GM21825 (cell line): ENCODE measurements at regions not wholly inside any gene's neighbourhood (a gene's known extent, or its start where the extent isn't known, plus 50 kb on each side); places are given as distances from the start of the nearest gene placed in this dataset.

Experiments used
- ATAC-seq: cut with Tn5 transposase; IDR thresholded peaks from one replicate; pipeline ENCODE4 v1.9.1; 2021; ENCODE audit warnings: mild to moderate bottlenecking, moderate library complexity; ENCODE audit not compliant: unreplicated experiment

DNA sequence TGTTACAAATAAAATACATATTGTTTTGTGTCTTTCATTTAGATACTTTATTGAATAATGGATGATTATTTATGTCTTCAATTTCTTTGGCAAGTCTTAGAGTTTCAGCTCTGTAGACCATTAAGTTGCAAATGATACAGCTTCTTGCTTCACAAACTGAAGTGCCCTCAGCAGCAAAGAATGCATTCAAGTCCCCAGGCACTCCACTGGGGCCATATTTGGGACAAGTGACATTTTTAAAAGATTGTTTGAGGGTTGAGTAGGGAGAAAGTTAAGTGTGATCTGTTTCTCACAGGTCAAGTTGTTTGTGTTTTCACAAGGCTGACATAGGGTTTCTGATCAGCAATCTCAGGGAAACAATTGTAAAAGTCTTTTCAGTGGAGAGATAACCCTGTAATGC is 400.7 kb downstream of the PLA2G4A start:
- ATAC-seq = no peak

- no peak for ATAC-seq
Measured at GRCh38 chr1:187234706-187235105, 406.0 kb downstream of the PLA2G4A start.

- no peak for ATAC-seq
Measured at GRCh38 chr1:187236199-187236598, 407.4 kb downstream of the PLA2G4A start.

DNA sequence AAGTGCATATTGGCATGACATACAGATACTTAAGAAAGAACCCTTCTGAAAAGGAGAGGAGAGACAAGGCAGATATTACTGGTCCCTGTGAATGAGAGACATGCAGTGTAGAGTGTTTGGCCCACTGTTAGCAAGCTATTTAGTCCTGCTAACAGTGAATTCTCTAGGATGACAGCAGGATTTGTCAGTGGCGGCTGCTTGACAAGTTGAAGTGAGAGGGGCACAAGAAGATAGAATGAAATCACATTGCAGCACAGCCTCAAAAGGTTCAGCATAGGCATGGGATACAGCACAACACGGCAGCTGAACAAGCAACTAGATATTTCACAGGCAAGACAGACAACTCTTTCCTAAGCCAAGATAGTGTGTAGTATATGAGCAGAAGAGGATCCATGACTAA is 407.9 kb downstream of the PLA2G4A start:
- ATAC-seq = no peak

DNA sequence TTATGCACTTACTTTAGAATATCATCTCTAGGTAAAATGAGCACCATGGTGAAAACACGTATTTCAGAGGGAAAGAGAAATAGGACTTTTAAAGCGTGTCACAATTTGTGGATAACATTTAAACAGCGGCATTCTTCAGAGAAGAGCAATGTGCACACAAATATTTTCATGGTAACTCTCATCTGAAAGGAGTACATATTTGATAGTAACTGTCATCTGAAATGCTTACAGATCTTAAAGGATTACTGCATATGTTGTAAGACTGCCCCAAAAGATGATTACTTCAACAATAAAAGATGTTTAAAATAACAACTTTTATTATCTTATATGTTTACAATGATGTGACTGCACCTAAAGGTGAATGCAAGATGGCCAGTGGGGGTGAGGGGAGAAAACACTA is 408.8 kb downstream of the PLA2G4A start:
- ATAC-seq = no peak

GRCh38 chr1:187241971-187242370 is 413.2 kb downstream of the PLA2G4A start:
- no peak for ATAC-seq

DNA sequence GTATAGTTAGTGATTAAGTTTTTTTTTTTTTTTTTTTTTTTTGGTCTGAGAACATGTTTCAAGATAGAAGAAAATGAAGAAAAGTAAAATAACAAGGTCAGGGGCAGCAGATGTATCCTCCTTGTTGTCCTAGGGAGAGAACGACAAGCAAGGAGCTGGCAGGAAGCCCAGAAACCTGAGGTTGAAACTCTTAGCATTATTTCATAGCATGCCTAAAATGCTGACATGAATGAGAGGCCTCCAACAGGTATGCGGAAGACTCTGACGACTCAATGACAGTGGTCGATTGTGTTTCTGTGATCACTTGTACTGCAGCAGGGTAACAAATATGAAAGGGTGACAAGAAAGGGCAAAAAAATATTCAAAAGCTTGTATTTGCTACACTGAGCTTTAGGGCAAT is 415.9 kb downstream of the PLA2G4A start:
- no peak for ATAC-seq

DNA sequence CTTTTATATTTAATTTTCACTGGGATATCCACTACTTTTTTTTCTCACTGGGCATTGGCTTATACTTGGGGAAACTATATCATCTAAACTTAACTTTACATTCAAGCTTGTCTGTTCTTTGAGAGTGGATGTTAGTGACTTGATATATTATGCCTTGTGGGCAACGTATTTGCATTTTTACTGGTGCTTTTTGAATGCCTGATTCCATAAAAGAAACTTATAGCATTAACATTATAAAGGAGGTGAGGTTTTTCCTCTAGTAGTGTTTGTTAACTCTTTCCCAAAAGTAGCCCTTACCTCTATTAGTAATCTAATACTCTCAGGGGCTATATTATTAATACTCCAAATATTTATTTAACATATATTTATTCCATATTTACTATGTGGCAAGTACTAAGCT is 416.5 kb downstream of the PLA2G4A start:
- no peak for ATAC-seq

DNA sequence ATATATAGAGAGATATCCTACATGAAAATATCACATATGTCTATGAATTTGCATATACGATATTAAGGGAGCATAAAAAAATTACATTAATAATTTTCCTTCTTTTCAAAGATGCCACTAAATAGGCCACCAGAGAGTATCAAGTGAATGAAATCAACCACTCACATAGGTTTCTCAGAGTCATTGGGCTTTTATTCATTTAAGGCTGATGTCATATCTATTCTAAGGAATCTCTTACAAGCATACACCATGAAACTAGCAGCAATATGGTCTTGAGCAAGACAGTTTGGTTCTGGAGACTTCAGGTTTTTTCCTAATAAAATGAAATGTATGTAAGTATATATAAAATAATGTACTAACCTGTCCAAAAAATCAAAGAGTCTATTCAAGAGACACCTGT is 420.4 kb downstream of the PLA2G4A start:
- no peak for ATAC-seq

GRCh38 chr1:187252923-187253322 is 424.2 kb downstream of the PLA2G4A start:
- no peak for ATAC-seq

- ATAC-seq = no peak
Measured at GRCh38 chr1:187257476-187257875, 428.7 kb downstream of the PLA2G4A start.

DNA sequence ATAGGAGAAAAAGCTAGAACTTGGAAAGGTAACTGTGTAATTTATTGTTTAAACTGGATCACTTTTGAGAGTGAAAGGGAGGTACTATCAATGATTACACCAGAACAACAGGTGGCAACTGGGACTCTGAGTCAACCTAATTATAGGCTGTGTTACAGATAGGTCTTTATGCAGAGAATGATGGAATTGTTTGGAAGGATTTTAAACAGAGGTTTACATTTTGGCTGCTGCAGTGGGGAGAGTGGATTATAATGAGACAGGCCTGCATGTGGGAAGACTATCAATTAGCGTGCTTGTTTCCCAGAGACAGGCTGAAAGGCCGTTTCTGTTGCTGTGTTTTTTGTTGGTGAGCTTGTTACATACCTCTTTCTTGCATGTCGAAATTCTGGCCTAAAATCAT is 432.9 kb downstream of the PLA2G4A start:
- no peak for ATAC-seq

DNA sequence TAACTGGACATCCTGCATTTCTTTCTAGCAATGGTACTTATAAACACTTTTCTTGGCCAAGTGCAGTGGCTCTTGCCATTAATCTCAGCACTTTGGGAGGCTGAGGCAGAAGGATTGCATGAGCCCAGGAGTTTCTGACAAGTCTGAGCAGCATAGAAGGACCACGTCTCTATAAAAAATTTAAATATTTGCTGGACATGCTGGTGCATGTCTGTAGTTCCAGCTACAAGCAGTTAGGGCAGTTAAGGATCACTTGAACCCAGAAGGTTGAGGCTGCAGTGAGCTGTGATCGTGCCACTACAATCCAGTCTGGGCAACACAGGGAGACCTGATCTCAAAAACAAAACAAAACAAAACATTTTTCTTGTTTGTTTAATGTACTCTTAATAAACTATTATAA is 434.0 kb downstream of the PLA2G4A start:
- ATAC-seq = no peak

DNA sequence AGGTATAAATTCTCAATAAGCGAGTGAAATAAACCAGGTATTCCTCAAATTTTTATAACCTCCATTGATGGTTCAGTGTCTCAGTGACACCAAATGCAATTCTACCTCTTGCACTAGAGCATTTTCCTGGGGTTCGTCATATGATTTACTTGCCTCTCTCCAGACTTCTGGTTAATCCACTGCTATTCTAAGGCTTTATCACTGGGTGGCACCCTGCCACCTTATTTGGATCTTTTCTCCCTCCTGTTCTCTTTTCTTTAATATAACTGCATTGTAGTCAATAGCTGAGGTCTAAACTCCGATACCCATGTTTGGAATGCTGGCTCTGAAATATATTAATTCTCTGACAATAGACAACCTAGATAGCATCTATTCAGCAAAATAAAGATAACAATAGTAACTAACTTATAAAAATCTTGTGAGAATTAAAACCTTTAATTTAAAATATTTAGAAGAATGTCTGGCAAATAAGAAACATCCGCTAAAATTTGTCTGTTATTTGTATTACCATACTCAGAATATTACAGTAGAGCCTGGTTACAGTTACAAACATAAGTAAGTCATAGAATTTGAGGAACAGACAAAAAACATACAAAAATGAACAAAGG is 436.4 kb downstream of the PLA2G4A start:
- ATAC-seq = no peak

- ATAC-seq = no peak
Measured at GRCh38 chr1:187266051-187266450, 437.3 kb downstream of the PLA2G4A start.

- ATAC-seq = no peak
Measured at GRCh38 chr1:187267827-187268226, 439.1 kb downstream of the PLA2G4A start.

DNA sequence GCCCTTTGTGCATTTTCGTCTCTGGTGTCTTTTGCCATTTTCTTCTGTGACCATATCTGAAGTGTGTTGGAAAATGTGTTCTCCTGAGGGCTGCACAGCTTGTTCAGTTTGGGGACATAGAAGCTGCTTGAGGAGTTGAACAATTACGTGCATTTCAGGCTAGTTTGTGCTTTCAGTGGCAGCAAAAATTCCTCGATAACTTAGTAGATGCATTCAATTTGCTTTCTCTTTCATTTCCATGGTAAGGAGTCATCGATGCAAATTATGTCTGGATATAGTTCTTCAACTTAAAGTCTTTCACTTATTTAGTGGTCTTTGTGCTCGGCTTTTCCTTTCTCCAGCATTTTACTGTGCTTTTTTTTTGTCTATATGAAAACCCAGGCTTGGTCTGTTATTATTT is 441.5 kb downstream of the PLA2G4A start:
- ATAC-seq = no peak

- ATAC-seq = no peak
Measured at GRCh38 chr1:187275346-187275745, 446.6 kb downstream of the PLA2G4A start.

GRCh38 chr1:187275985-187276575 is 447.3 kb downstream of the PLA2G4A start:
- no peak for ATAC-seq

GRCh38 chr1:187276677-187277076 is 447.9 kb downstream of the PLA2G4A start:
- ATAC-seq = no peak

DNA sequence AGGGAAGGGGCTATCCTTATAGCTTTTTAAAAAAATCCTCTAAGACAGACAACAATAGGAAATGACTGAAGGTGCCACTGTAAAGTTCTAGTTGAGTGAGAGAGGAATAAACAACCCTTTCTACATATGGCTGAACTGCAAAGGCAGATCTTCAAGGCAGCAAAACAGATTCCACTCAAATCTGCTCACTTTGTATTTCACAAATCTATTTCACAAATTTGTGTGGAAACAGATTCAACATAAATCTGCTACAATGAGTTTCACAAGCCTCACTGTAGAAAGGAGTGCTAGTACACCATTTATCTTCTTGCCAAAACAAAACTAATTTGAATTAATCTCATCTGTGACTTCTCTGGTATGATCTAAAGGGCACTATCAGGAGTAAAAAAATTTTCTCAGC is 451.3 kb downstream of the PLA2G4A start:
- ATAC-seq = no peak

DNA sequence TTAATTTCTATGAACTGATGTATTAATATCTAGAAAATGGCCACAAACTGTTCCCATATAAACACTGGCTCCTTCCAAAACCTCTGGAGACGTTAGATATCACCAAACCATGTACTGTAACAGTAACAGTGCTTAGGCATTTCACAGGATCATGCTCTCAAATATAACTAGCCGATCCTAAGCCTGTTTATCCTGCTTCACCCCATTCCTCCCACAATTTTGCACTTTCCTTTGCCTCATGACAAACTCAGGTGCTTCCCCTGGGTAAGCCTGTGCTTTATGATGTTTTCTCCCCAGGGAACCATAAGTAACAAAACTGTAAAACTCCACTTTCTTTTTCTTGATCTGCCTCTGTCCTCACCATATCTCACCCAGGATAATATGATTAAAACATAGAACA is 452.3 kb downstream of the PLA2G4A start:
- no peak for ATAC-seq

- no peak for ATAC-seq
Measured at GRCh38 chr1:187283984-187284383, 455.2 kb downstream of the PLA2G4A start.
